ENCODE measurements at regions not wholly inside any gene's neighbourhood (a gene's known extent, or its start where the extent isn't known, plus 50 kb on each side); places are given as distances from the start of the nearest gene placed in this dataset.

DNA sequence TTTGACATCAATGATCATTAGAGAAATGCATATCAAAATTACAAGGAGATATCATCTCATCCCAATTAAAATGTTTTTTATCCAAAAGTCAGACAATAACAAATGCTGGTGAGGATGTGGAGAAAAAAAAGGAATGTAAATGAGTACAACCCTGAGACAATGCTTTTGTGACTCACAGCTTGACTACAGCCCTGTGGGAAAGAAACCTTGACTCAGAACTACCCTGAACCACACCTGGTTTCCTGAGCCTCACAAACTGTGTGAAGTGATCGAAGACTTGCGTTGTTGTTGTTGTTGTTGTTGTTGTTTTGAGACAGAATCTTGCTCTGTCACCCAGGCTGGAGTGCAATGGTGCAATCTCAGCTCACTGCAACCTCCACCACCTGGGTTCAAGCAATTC lies 266.6 kb upstream of the MYT1L start:
- Histone ChIP-seq H3K79me2 (ENCODE audit: insufficient read depth, low read length) (no peaks in the 10 kb centered on the region), H3K9me2 (ENCODE audit: low read depth, low read length) (no peaks in the 10 kb centered on the region), H3F3A (ENCODE audit: insufficient read depth, low read length) (no peaks in the 10 kb centered on the region), H3K4me3 (ENCODE audit: low read depth, low read length, poor library complexity, severe bottlenecking) (no peak overlapping the region), H3K27me3 (ENCODE audit: insufficient read depth, low read length) (no peaks in the 10 kb centered on the region), H3K4me2 (ENCODE audit: low read length) (no peak overlapping the region), H2AFZ (ENCODE audit: low read length) (no peak overlapping the region), H3K4me1 (ENCODE audit: insufficient read depth, low read length, severe bottlenecking) (no peaks in the 10 kb centered on the region), H3K27ac (ENCODE audit: low read depth, low read length, poor library complexity, severe bottlenecking) (no peak overlapping the region), H3K36me3 (ENCODE audit: insufficient read depth, low read length) (no peaks in the 10 kb centered on the region), H4K20me1 (ENCODE audit: insufficient read depth, low read length) (no peaks in the 10 kb centered on the region), H3K9me3 (ENCODE audit: low read length) (no peaks in the 10 kb centered on the region), H3K9ac (ENCODE audit: low read length) (no peak overlapping the region)
- TF ChIP-seq EZH2 (IDR thresholded peaks at IDR 0.05; ENCODE audit: borderline replicate concordance, low read length) (no peak), CTCF (IDR thresholded peaks at IDR 0.05; ENCODE audit: low read length) (no peak)

GRCh38 chr2:2591542-2591940 lies 260.5 kb upstream of the MYT1L start:
- Histone ChIP-seq H3K9me2 (ENCODE audit: low read depth, low read length) (no peaks in the 10 kb centered on the region), H3K27me3 (ENCODE audit: insufficient read depth, low read length) (no peaks in the 10 kb centered on the region), H3K27ac (ENCODE audit: low read depth, low read length, poor library complexity, severe bottlenecking) (no peak overlapping the region), H3K36me3 (ENCODE audit: insufficient read depth, low read length) (no peaks in the 10 kb centered on the region), H3K79me2 (ENCODE audit: insufficient read depth, low read length) (no peaks in the 10 kb centered on the region), H4K20me1 (ENCODE audit: insufficient read depth, low read length) (no peaks in the 10 kb centered on the region), H3K4me1 (ENCODE audit: insufficient read depth, low read length, severe bottlenecking) (no peaks in the 10 kb centered on the region), H3K4me2 (ENCODE audit: low read length) (no peak overlapping the region), H3K9me3 (ENCODE audit: low read length) (no peaks in the 10 kb centered on the region), H2AFZ (ENCODE audit: low read length) (no peak overlapping the region), H3F3A (ENCODE audit: insufficient read depth, low read length) (no peaks in the 10 kb centered on the region), H3K9ac (ENCODE audit: low read length) (no peak overlapping the region), H3K4me3 (ENCODE audit: low read depth, low read length, poor library complexity, severe bottlenecking) (no peak overlapping the region)
- TF ChIP-seq EZH2 (IDR thresholded peaks at IDR 0.05; ENCODE audit: borderline replicate concordance, low read length) (no peak), CTCF (IDR thresholded peaks at IDR 0.05; ENCODE audit: low read length) (no peak)

- Histone ChIP-seq H3K9ac (ENCODE audit: low read length) (no peak overlapping the region), H3K27ac (ENCODE audit: low read depth, low read length, poor library complexity, severe bottlenecking) (no peak overlapping the region), H3K4me3 (ENCODE audit: low read depth, low read length, poor library complexity, severe bottlenecking) (no peak overlapping the region), H3F3A (ENCODE audit: insufficient read depth, low read length) (no peaks in the 10 kb centered on the region), H2AFZ (ENCODE audit: low read length) (no peak overlapping the region), H3K4me2 (ENCODE audit: low read length) (no peak overlapping the region), H4K20me1 (ENCODE audit: insufficient read depth, low read length) (no peaks in the 10 kb centered on the region), H3K27me3 (ENCODE audit: insufficient read depth, low read length) (no peaks in the 10 kb centered on the region), H3K9me2 (ENCODE audit: low read depth, low read length) (no peaks in the 10 kb centered on the region), H3K79me2 (ENCODE audit: insufficient read depth, low read length) (no peaks in the 10 kb centered on the region), H3K4me1 (ENCODE audit: insufficient read depth, low read length, severe bottlenecking) (no peaks in the 10 kb centered on the region), H3K9me3 (ENCODE audit: low read length) (no peaks in the 10 kb centered on the region), H3K36me3 (ENCODE audit: insufficient read depth, low read length) (no peaks in the 10 kb centered on the region)
- TF ChIP-seq EZH2 (IDR thresholded peaks at IDR 0.05; ENCODE audit: borderline replicate concordance, low read length) = no peak
- TF ChIP-seq CTCF (IDR thresholded peaks at IDR 0.05; ENCODE audit: low read length) = no peak
Measured at GRCh38 chr2:2590841-2591541, 259.9 kb upstream of the MYT1L start.
